ENCODE measurements at regions not wholly inside any gene's neighbourhood (a gene's known extent, or its start where the extent isn't known, plus 50 kb on each side); places are given as distances from the start of the nearest gene placed in this dataset.

DNA sequence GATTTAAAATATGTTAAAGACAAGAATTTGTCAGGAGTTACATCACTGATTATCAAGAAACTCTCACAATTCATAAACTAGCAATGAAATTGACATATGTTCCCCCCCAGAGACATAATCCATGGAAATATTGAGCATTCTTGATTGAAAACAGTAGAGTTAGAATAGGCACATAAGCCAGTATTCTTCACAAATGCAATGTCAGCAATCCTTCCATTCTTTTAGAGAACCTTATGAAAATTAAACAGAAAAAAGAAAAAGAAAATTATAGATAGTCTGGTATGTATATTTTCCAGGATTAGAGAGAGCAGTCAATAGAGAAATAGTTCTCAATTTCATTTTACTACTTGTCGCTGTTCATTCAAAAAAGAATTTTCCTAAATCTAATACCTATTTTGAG, 458.4 kb downstream of the EFNB2 start:
- POLR2A ChIA-PET = no interaction called here
- H3K4me1 Mint-ChIP-seq = no peaks in the 10 kb centered on the region
- H3K36me3 Mint-ChIP-seq = no peaks in the 10 kb centered on the region
- no peaks in the 10 kb centered on the region for H3K9me3 Mint-ChIP-seq
- ATAC-seq (ENCODE audit: low read depth) (no peak), DNase-seq (no peak)
- H3K27ac Mint-ChIP-seq = no peak overlapping the region
- H3K4me3 Mint-ChIP-seq = no peak overlapping the region
- peaks cover 2% of the 10 kb centered on the region for H3K27me3 Mint-ChIP-seq

- Mint-ChIP-seq H3K36me3 (no peaks in the 10 kb centered on the region), H3K9me3 (no peaks in the 10 kb centered on the region), H3K4me3 (no peak overlapping the region), H3K4me1 (no peaks in the 10 kb centered on the region), H3K27ac (no peak overlapping the region), H3K27me3 (peaks cover 2% of the 10 kb centered on the region)
- POLR2A ChIA-PET = no interaction called here
- DNase-seq (no peak), ATAC-seq (ENCODE audit: low read depth) (no peak)
These were observed 463.4 kb downstream of the EFNB2 start for GRCh38 chr13:106072014-106072413.

- H3K36me3 Mint-ChIP-seq = no peaks in the 10 kb centered on the region
- POLR2A ChIA-PET = no interaction called here
- no peak overlapping the region for H3K4me3 Mint-ChIP-seq
- no peaks in the 10 kb centered on the region for H3K9me3 Mint-ChIP-seq
- no peak overlapping the region for H3K27ac Mint-ChIP-seq
- no peak for DNase-seq
- H3K4me1 Mint-ChIP-seq = no peaks in the 10 kb centered on the region
- H3K27me3 Mint-ChIP-seq = no peaks in the 10 kb centered on the region
- no peak for ATAC-seq (ENCODE audit: low read depth)
These were observed 471.7 kb downstream of the EFNB2 start for GRCh38 chr13:106063591-106064313.

GRCh38 chr13:106061781-106062180, 473.7 kb downstream of the EFNB2 start:
- Mint-ChIP-seq H3K4me3 (no peak overlapping the region), H3K27me3 (no peaks in the 10 kb centered on the region), H3K27ac (no peak overlapping the region), H3K9me3 (no peaks in the 10 kb centered on the region), H3K36me3 (no peaks in the 10 kb centered on the region), H3K4me1 (no peaks in the 10 kb centered on the region)
- no peak for ATAC-seq (ENCODE audit: low read depth)
- POLR2A ChIA-PET = no interaction called here
- no peak for DNase-seq

- H3K36me3 Mint-ChIP-seq = no peaks in the 10 kb centered on the region
- no peaks in the 10 kb centered on the region for H3K9me3 Mint-ChIP-seq
- POLR2A ChIA-PET = no interaction called here
- H3K27ac Mint-ChIP-seq = no peak overlapping the region
- ATAC-seq (ENCODE audit: low read depth) = no peak
- H3K27me3 Mint-ChIP-seq = no peaks in the 10 kb centered on the region
- no peak overlapping the region for H3K4me3 Mint-ChIP-seq
- H3K4me1 Mint-ChIP-seq = no peaks in the 10 kb centered on the region
- no peak for DNase-seq
These were observed 478.6 kb downstream of the EFNB2 start for GRCh38 chr13:106056851-106057250.

DNA sequence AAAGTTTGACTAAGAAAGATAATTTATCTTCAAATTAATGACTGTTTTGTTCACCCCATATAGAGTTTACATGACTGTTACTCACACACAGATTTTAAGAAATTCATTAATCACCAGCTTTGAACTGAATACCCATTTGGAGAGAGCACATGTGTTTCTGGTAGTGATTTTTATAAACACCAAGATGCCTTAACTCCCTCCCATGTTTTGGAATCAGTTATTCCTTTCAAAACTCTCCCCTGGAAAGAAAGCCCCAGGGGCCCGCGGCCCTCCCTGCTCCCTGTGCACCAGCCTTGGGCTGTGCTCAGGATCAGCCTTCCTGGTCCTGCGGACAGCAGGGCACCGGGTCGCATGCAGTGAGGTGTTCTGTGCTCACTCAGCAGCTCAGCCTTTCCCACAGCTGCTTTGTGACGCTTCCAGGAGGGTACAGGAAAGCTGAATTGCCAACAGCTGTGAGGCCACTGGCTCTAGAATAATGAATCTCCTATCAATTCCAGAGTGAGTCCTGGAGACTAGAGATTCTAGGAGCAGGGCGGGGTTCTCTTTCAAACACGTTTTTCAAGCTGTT, 483.2 kb downstream of the EFNB2 start:
- Mint-ChIP-seq H3K27ac (no peak overlapping the region), H3K27me3 (no peaks in the 10 kb centered on the region), H3K36me3 (no peaks in the 10 kb centered on the region), H3K4me1 (no peaks in the 10 kb centered on the region), H3K9me3 (no peaks in the 10 kb centered on the region), H3K4me3 (no peak overlapping the region)
- no peak for ATAC-seq (ENCODE audit: low read depth)
- POLR2A ChIA-PET = no interaction called here
- no peak for DNase-seq

DNA sequence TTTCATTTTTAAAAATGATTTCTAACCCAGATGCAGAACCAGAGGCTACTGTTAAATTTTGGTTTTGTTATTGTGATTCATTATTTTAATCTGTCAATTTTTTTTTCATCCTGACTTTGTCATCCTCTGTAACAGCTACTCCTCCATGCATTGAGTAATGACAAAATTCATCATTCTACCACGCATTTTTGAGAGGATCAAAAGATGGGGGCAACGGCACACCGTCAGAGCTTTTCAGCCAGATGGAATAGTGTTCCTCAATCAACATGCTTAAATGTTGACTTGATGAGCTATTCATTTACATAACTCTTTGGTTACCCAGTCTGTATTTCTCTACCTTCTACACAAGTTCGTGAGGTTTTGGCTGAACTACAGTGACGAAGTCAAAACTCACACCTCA, 486.3 kb downstream of the EFNB2 start:
- Mint-ChIP-seq H3K27ac (no peak overlapping the region), H3K27me3 (no peaks in the 10 kb centered on the region), H3K4me1 (no peaks in the 10 kb centered on the region), H3K36me3 (no peaks in the 10 kb centered on the region), H3K4me3 (no peak overlapping the region), H3K9me3 (no peaks in the 10 kb centered on the region)
- ATAC-seq (ENCODE audit: low read depth) (no peak), DNase-seq (no peak)
- POLR2A ChIA-PET = no interaction called here

DNA sequence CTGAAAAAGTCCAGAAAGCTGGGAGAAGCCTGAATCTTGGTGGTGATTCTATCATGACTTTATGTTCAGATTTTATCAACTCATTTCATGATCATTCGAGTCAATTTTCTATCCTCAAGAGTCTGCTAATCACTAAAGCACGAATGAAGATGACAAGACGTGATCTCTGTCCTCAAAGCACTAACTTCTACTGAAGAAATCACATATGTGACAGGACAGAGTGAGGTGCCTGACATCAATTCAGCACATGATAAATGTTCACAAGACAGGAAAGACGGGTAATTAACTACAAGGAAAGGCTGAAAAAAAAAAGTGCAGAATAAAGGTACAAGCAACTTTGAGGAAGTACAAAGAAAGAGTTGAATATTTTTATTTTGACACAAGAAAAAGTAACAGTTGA, 487.1 kb downstream of the EFNB2 start:
- no peak overlapping the region for H3K4me3 Mint-ChIP-seq
- H3K9me3 Mint-ChIP-seq = no peaks in the 10 kb centered on the region
- POLR2A ChIA-PET = no interaction called here
- ATAC-seq (ENCODE audit: low read depth) = no peak
- no peaks in the 10 kb centered on the region for H3K4me1 Mint-ChIP-seq
- H3K27ac Mint-ChIP-seq = no peak overlapping the region
- H3K36me3 Mint-ChIP-seq = no peaks in the 10 kb centered on the region
- no peaks in the 10 kb centered on the region for H3K27me3 Mint-ChIP-seq
- DNase-seq = no peak

- no peaks in the 10 kb centered on the region for H3K9me3 Mint-ChIP-seq
- H3K4me3 Mint-ChIP-seq = no peak overlapping the region
- H3K27ac Mint-ChIP-seq = no peak overlapping the region
- ATAC-seq (ENCODE audit: low read depth) (no peak), DNase-seq (no peak)
- no peaks in the 10 kb centered on the region for H3K36me3 Mint-ChIP-seq
- no peaks in the 10 kb centered on the region for H3K4me1 Mint-ChIP-seq
- H3K27me3 Mint-ChIP-seq = no peaks in the 10 kb centered on the region
- POLR2A ChIA-PET = no interaction called here
These were observed 487.6 kb downstream of the EFNB2 start for GRCh38 chr13:106047859-106048258.

GRCh38 chr13:106042996-106043581, 492.4 kb downstream of the EFNB2 start:
- H3K36me3 Mint-ChIP-seq = no peaks in the 10 kb centered on the region
- H3K4me3 Mint-ChIP-seq = no peak overlapping the region
- ATAC-seq (ENCODE audit: low read depth) (no peak), DNase-seq (no peak)
- no peak overlapping the region for H3K27ac Mint-ChIP-seq
- no peaks in the 10 kb centered on the region for H3K9me3 Mint-ChIP-seq
- H3K4me1 Mint-ChIP-seq = no peaks in the 10 kb centered on the region
- POLR2A ChIA-PET = no interaction called here
- H3K27me3 Mint-ChIP-seq = no peaks in the 10 kb centered on the region

- POLR2A ChIA-PET = no interaction called here
- no peak for DNase-seq
- no peaks in the 10 kb centered on the region for H3K27me3 Mint-ChIP-seq
- no peaks in the 10 kb centered on the region for H3K36me3 Mint-ChIP-seq
- no peak overlapping the region for H3K27ac Mint-ChIP-seq
- no peaks in the 10 kb centered on the region for H3K9me3 Mint-ChIP-seq
- no peak overlapping the region for H3K4me3 Mint-ChIP-seq
- no peaks in the 10 kb centered on the region for H3K4me1 Mint-ChIP-seq
- ATAC-seq (ENCODE audit: low read depth) = no peak
These were observed 494.0 kb downstream of the EFNB2 start for GRCh38 chr13:106041445-106041844.

DNA sequence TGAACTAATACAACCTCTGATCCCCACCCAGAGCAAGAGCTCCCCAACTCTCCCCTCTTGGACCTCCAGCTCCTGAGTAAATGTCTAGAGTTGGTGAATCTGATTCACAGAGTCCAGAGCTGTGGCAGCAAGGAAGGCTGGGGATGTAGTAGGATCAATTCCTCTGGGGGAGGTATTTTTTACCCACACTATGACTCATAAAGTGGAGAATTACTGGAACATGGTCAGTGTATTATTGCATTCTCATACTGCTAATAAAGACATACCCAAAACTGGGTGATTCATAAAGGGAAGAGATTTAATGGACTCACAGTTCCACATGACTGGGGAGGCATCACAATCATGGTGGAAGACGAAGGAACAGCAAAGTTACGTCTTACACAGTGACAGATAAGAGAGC, 496.7 kb downstream of the EFNB2 start:
- no peaks in the 10 kb centered on the region for H3K9me3 Mint-ChIP-seq
- DNase-seq = no peak
- H3K27me3 Mint-ChIP-seq = no peaks in the 10 kb centered on the region
- no peak overlapping the region for H3K27ac Mint-ChIP-seq
- H3K4me1 Mint-ChIP-seq = no peaks in the 10 kb centered on the region
- H3K36me3 Mint-ChIP-seq = no peaks in the 10 kb centered on the region
- no peak overlapping the region for H3K4me3 Mint-ChIP-seq
- ATAC-seq (ENCODE audit: low read depth) = no peak
- POLR2A ChIA-PET = no interaction called here

DNA sequence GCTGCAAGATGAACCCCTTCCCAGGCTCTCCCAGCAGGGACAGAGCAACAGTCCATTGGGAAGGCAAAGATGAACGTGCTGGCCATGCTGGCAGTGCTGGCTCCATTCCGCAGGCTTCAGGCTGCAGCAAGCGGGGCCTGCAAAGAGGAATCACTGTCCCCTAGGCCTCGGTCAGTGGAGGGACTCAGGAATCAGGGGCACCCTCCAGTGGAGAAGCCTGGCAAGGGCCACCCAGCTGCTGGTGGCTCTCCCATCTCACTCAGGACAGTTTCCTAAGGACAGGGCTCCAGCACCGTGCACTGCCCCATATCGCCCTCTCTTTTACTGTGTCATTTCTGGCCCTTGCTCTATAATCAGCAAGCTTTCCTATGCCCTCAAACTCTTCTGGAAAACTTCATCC, 498.6 kb downstream of the EFNB2 start:
- H3K9me3 Mint-ChIP-seq = no peaks in the 10 kb centered on the region
- no peaks in the 10 kb centered on the region for H3K4me1 Mint-ChIP-seq
- H3K4me3 Mint-ChIP-seq = no peak overlapping the region
- no peak overlapping the region for H3K27ac Mint-ChIP-seq
- POLR2A ChIA-PET = no interaction called here
- DNase-seq (no peak), ATAC-seq (ENCODE audit: low read depth) (no peak)
- no peaks in the 10 kb centered on the region for H3K27me3 Mint-ChIP-seq
- no peaks in the 10 kb centered on the region for H3K36me3 Mint-ChIP-seq

GRCh38 chr13:106034201-106034600, 501.3 kb downstream of the EFNB2 start:
- no peaks in the 10 kb centered on the region for H3K36me3 Mint-ChIP-seq
- no peak overlapping the region for H3K4me3 Mint-ChIP-seq
- no peaks in the 10 kb centered on the region for H3K9me3 Mint-ChIP-seq
- DNase-seq (no peak), ATAC-seq (ENCODE audit: low read depth) (no peak)
- no peaks in the 10 kb centered on the region for H3K27me3 Mint-ChIP-seq
- no peaks in the 10 kb centered on the region for H3K4me1 Mint-ChIP-seq
- H3K27ac Mint-ChIP-seq = no peak overlapping the region
- POLR2A ChIA-PET = no interaction called here
